ENCODE measurements at regions not wholly inside any gene's neighbourhood (a gene's known extent, or its start where the extent isn't known, plus 50 kb on each side); places are given as distances from the start of the nearest gene placed in this dataset.

DNA sequence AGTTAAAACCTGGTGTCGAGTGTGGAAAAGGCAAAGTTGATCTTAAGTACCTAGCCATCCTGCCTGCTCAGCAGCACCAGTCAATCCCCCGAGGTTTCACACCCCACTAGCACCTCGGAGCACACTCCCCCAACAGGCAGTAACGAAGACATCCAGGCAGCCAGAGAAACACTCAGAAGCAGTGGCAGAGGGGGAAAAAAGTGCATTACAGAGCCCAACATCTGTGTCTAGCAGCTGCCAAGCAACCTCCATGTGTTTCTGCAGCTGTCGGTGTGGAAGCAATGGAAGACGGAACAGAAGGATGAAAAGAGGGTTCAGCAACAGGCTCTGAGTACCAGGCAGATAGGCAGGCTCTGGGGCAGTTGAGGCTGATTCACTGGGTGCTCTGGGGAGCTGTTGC lies 73.4 kb upstream of the PROX1 start:
- DNase-seq, result no peak

DNA sequence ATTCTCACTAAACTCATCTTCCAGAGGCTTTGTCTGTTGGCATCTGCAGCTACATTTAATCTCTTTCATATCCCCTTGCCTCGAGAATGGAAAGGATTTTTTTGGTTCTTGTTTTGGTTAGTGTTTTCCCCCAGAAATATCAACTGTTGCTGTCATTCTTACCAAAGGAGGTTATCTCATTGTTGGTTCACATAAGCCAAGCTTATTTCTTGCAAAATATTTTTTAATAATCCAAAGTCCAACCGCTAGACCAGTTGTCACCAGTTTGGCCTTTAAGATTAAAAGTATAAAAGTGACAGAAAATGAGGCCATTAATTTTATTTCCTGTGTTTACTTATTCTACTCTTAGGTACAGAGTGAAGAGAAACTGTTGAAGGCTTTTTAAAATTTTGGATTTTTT lies 66.5 kb upstream of the PROX1 start:
- no peak for DNase-seq

DNA sequence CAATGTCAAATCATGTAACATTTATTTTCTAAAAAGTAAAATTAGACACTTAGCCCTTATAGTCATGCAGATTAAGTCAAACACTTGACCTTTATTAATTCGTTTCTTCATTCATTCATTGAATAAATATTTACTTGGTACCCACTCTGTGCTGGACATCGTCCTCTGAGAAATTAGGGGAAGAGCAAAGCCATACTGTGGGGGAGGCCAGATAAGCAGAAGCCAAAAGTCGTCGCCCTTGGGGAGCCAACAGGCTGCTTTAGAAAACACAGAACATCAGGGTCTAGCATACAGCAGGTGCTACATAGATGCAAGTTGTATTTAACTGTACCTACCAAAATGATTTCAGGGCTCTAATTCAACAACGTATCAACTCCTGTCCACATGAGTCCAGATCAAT lies 66.1 kb upstream of the PROX1 start:
- DNase-seq, result no peak

DNA sequence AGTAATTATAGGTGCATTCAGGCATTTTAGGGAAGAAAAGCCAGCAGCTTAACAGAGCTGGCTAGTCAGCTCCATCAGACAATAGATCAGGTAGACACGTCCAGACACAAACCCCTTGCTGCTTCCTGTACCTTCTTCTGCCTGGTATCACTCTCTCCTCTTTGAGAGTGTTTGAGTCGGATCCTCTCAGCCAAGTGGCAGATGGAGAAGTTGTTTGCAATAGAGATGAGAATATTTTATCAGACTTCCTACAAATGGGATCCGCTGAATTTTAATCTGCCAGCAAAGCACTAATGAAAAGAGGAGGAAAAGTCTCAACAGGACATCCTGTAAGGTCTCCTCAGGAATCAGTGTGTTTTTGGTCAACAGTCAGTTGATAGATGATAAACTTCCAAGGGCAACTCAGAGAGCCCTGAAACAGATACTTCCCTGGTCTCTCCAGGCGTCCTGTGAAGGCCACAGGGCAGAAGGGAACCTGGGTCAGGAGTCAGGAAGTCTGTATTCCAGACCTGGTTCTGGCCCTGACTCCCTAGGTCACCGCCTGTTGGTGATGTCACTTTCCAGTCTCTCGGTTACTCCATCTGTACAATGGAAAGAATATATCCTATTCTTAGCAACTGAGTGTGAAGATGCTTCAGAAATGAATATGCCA lies 62.1 kb upstream of the PROX1 start:
- DNase-seq, result no peak

DNA sequence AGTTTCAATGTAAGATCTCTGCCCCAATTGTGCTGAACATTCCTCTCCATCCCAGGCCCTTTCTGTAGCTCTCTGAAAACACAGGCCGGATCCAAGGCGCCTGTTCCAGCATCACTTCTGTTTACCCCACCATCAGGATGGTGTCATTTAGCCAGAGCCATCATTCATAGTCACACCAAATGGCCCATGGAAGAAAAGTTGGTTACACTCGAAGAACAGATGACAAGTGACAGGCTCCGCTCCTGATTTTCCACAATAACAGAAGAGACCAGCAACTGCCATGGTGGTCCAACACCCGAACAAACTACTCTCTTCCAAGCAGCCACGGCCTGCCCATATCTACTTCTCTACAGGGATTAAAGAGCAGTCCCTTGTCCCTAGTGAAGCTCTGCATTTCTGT lies 59.9 kb upstream of the PROX1 start:
- DNase-seq, result no peak

DNA sequence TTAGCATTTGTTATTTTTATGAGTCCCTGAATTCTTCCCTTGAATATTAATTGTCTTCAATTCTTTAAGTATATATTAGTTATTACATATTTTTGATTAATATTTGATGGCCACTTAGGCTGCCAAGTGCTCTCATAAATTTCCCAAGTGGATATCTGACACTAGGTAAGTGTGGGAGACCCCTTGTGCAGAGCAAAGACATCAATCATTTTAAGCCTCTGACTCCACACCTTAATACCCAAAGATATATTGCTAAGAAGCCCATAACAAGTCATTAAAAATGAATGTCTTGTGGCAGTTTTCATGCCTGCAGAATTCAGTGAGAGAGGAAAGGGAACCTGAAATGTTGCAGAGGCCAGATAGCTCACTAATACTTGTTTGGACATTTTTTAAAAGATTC lies 58.4 kb upstream of the PROX1 start:
- DNase-seq, result no peak

DNA sequence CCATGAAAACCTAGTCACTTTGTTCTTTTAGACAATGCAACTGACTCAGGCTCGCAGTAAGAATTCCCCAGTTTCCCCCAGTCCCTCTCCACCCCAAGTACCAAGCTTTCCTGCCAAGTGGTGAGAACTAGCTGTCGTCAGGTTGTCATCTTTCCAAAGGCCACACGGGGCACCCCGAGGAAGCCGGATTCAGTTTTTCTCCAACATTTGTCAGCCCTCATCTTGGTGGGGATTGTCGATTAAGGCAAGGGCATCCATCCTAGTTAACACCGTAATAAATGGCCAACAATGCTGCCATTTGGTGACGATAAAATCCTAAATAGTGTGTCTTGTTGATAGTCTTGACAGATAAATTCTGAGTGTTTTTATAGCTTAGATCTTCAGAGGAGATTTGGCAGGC lies 55.9 kb upstream of the PROX1 start:
- no peak for DNase-seq

DNA sequence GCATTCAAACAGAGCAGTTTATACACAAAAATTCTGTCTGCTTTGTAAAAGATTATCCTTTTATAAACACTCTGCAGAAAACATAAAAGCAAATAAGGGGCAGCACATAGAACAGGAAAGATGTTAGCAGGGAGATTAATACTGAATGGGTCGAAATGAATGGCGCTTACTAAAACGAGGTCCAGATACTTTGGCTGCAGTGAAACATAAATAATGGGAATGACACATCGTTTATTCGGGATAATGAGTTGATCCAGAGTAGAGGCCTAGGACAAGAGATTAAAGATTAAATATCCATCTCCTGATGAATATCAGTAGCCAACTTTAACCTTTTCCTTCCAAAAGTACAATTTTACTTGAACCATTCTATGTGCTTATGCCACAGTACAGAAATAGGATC lies 54.4 kb upstream of the PROX1 start:
- no peak for DNase-seq

DNA sequence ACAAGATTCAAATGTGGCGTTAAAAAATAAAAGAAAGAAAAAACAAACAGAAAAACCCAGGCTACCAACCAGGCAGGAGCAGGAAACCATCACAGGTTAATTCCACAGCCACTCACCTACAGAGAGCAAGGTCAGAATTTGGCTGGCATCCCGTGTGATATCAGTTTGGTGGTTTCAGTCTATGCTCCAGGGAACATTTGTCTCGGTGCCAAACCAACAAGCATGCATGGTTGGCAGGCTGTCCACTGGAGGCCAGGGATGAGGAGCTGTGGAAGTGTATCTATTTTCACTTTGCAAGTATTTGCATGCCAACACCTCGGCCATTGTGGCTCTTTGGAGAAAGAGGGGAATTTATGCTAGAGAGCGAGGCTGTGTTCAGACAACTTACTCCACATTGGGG lies 53.1 kb upstream of the PROX1 start:
- DNase-seq, result peak; percentile 7

DNA sequence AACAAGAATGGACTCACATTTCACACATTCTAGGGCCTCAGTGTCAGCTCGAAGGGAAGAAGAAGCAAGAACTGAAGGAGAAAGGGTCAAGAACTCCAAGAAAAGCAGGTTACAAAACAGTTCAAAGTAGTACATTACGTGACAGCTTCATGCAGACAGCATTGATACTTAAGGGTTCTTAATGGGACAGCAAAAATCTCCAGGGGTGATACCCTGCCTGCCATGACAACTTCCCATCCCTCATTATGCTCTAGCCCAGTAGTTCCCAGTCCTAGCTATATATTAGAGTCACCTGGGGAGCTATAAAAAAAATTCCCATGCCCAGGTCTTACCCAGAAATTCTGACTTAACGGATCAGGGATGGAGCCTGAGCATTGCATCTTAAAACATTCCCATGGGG lies 51.2 kb upstream of the PROX1 start:
- DNase-seq, result no peak
